ENCODE measurements at regions not wholly inside any gene's neighbourhood (a gene's known extent, or its start where the extent isn't known, plus 50 kb on each side); places are given as distances from the start of the nearest gene placed in this dataset.

- H3K9me3 ChIP-seq (ENCODE audit: low read length) = no peaks in the 10 kb centered on the region
- CTCF ChIA-PET (ENCODE audit: unreplicated experiment) = no interaction called here
- H3K4me1 ChIP-seq (ENCODE audit: insufficient read depth, low read length, poor library complexity, severe bottlenecking) = no peaks in the 10 kb centered on the region
- no peak for DNase-seq (ENCODE audit: low spot score)
- H3K79me2 ChIP-seq (ENCODE audit: insufficient read depth, low read depth, low read length) = no peaks in the 10 kb centered on the region
- H3K4me3 ChIP-seq (ENCODE audit: low read depth, low read length, poor library complexity, severe bottlenecking) = no peak overlapping the region
- POLR2A ChIA-PET = no interaction called here
- no peak overlapping the region for H2AFZ ChIP-seq (ENCODE audit: low read length)
- no TSS peak for BruUV-seq (replicated peaks)
- H3K27ac ChIP-seq (ENCODE audit: low read depth, low read length, poor library complexity, severe bottlenecking) = no peak overlapping the region
- intact Hi-C loops (cut with micrococcal nuclease; ENCODE audit: unreplicated experiment) = no loop called here
- H3K36me3 ChIP-seq (ENCODE audit: insufficient read depth, low read length) = no peaks in the 10 kb centered on the region
- H3K9me2 ChIP-seq (ENCODE audit: insufficient read depth, low read length) = no peaks in the 10 kb centered on the region
- no peaks in the 10 kb centered on the region for H4K20me1 ChIP-seq (ENCODE audit: insufficient read depth, low read length)
- no peak overlapping the region for H3K4me2 ChIP-seq (ENCODE audit: low read length)
- TF ChIP-seq CTCF (conservative IDR thresholded peaks at IDR 0.05; ENCODE audit: low read length) (no peak), EZH2phosphoT487 (IDR thresholded peaks at IDR 0.05; ENCODE audit: borderline replicate concordance, low read depth, low read length) (no peak)
These were observed 201.4 kb upstream of the DDX18 start for GRCh38 chr2:117613101-117613500.

GRCh38 chr2:117614296-117614695, 200.2 kb upstream of the DDX18 start:
- intact Hi-C loops (cut with micrococcal nuclease; ENCODE audit: unreplicated experiment) = no loop called here
- no peaks in the 10 kb centered on the region for H3K4me1 ChIP-seq (ENCODE audit: insufficient read depth, low read length, poor library complexity, severe bottlenecking)
- no peak overlapping the region for H3K27ac ChIP-seq (ENCODE audit: low read depth, low read length, poor library complexity, severe bottlenecking)
- ChIA-PET POLR2A (no interaction called here), CTCF (ENCODE audit: unreplicated experiment) (no interaction called here)
- no peaks in the 10 kb centered on the region for H3K9me2 ChIP-seq (ENCODE audit: insufficient read depth, low read length)
- H3K4me2 ChIP-seq (ENCODE audit: low read length) = no peak overlapping the region
- no peaks in the 10 kb centered on the region for H3K79me2 ChIP-seq (ENCODE audit: insufficient read depth, low read depth, low read length)
- no peaks in the 10 kb centered on the region for H4K20me1 ChIP-seq (ENCODE audit: insufficient read depth, low read length)
- H3K9me3 ChIP-seq (ENCODE audit: low read length) = no peaks in the 10 kb centered on the region
- no peak overlapping the region for H3K4me3 ChIP-seq (ENCODE audit: low read depth, low read length, poor library complexity, severe bottlenecking)
- BruUV-seq (replicated peaks) = no TSS peak
- TF ChIP-seq EZH2phosphoT487 (IDR thresholded peaks at IDR 0.05; ENCODE audit: borderline replicate concordance, low read depth, low read length) (no peak), CTCF (conservative IDR thresholded peaks at IDR 0.05; ENCODE audit: low read length) (no peak)
- no peak for DNase-seq (ENCODE audit: low spot score)
- no peaks in the 10 kb centered on the region for H3K36me3 ChIP-seq (ENCODE audit: insufficient read depth, low read length)
- no peak overlapping the region for H2AFZ ChIP-seq (ENCODE audit: low read length)

GRCh38 chr2:117614823-117615534, 199.5 kb upstream of the DDX18 start:
- Histone ChIP-seq H3K4me3 (ENCODE audit: low read depth, low read length, poor library complexity, severe bottlenecking) (no peak overlapping the region), H3K27ac (ENCODE audit: low read depth, low read length, poor library complexity, severe bottlenecking) (no peak overlapping the region), H3K9me2 (ENCODE audit: insufficient read depth, low read length) (no peaks in the 10 kb centered on the region), H3K4me1 (ENCODE audit: insufficient read depth, low read length, poor library complexity, severe bottlenecking) (no peaks in the 10 kb centered on the region), H4K20me1 (ENCODE audit: insufficient read depth, low read length) (no peaks in the 10 kb centered on the region), H3K79me2 (ENCODE audit: insufficient read depth, low read depth, low read length) (no peaks in the 10 kb centered on the region), H3K9me3 (ENCODE audit: low read length) (no peaks in the 10 kb centered on the region), H3K36me3 (ENCODE audit: insufficient read depth, low read length) (no peaks in the 10 kb centered on the region), H3K4me2 (ENCODE audit: low read length) (no peak overlapping the region), H2AFZ (ENCODE audit: low read length) (no peak overlapping the region)
- ChIA-PET POLR2A (no interaction called here), CTCF (ENCODE audit: unreplicated experiment) (no interaction called here)
- no peak for TF ChIP-seq EZH2phosphoT487 (IDR thresholded peaks at IDR 0.05; ENCODE audit: borderline replicate concordance, low read depth, low read length)
- intact Hi-C loops (cut with micrococcal nuclease; ENCODE audit: unreplicated experiment) = no loop called here
- BruUV-seq (replicated peaks) = no TSS peak
- no peak for DNase-seq (ENCODE audit: low spot score)
